ENCODE measurements at regions not wholly inside any gene's neighbourhood (a gene's known extent, or its start where the extent isn't known, plus 50 kb on each side); places are given as distances from the start of the nearest gene placed in this dataset.

GRCh38 chr11:98600786-98601773, 419.7 kb upstream of the CNTN5 start:
- no peak for DNase-seq (ENCODE audit: low read depth, low spot score)
- no peak overlapping the region for H3K4me3 ChIP-seq (ENCODE audit: low read depth, low read length)
- CTCF ChIA-PET: no interaction called here
- POLR2A ChIA-PET: no interaction called here
- no peak for TF ChIP-seq CTCF (IDR thresholded peaks at IDR 0.05; ENCODE audit: insufficient read depth, low read length, missing control alignments)

- ChIA-PET CTCF (no interaction called here), POLR2A (no interaction called here)
- H3K4me3 ChIP-seq (ENCODE audit: low read depth, low read length): no peak overlapping the region
- no peak for TF ChIP-seq CTCF (IDR thresholded peaks at IDR 0.05; ENCODE audit: insufficient read depth, low read length, missing control alignments)
- no peak for DNase-seq (ENCODE audit: low read depth, low spot score)
Observed at GRCh38 chr11:98616098-98616655, 404.6 kb upstream of the CNTN5 start.

GRCh38 chr11:98621767-98622166, 399.0 kb upstream of the CNTN5 start:
- no peak for TF ChIP-seq CTCF (IDR thresholded peaks at IDR 0.05; ENCODE audit: insufficient read depth, low read length, missing control alignments)
- DNase-seq (ENCODE audit: low read depth, low spot score): no peak
- H3K4me3 ChIP-seq (ENCODE audit: low read depth, low read length): no peak overlapping the region
- ChIA-PET CTCF (no interaction called here), POLR2A (no interaction called here)

GRCh38 chr11:98625526-98625925, 395.2 kb upstream of the CNTN5 start:
- CTCF ChIA-PET: no interaction called here
- POLR2A ChIA-PET: no interaction called here
- DNase-seq (ENCODE audit: low read depth, low spot score): no peak
- no peak overlapping the region for H3K4me3 ChIP-seq (ENCODE audit: low read depth, low read length)
- TF ChIP-seq CTCF (IDR thresholded peaks at IDR 0.05; ENCODE audit: insufficient read depth, low read length, missing control alignments): no peak

- no peak for DNase-seq (ENCODE audit: low read depth, low spot score)
- TF ChIP-seq CTCF (IDR thresholded peaks at IDR 0.05; ENCODE audit: insufficient read depth, low read length, missing control alignments): no peak
- POLR2A ChIA-PET: no interaction called here
- H3K4me3 ChIP-seq (ENCODE audit: low read depth, low read length): no peak overlapping the region
- CTCF ChIA-PET: no interaction called here
Observed at GRCh38 chr11:98630736-98631135, 390.0 kb upstream of the CNTN5 start.

DNA sequence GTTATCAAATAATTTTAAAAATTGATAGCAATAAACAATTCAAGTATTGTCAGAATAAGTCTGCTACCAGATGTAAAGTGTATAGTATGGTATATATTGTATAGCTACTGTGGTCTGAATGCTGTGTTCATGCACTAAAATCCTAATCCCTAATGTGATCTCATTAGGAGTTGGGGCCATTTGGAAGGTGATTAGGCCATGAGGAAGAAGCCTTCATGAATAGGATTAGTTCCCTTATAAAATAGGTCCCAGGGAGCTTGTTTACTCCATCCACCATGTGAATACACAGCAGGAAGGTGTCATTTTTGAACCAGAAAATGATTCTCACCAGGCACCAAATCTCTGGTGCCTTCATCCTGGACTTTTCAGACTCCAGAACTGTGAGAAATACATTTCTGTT, 363.0 kb upstream of the CNTN5 start:
- CTCF ChIA-PET: no interaction called here
- H3K4me3 ChIP-seq (ENCODE audit: low read depth, low read length): no peak overlapping the region
- POLR2A ChIA-PET: no interaction called here
- no peak for DNase-seq (ENCODE audit: low read depth, low spot score)
- no peak for TF ChIP-seq CTCF (IDR thresholded peaks at IDR 0.05; ENCODE audit: insufficient read depth, low read length, missing control alignments)
